ENCODE measurements at regions not wholly inside any gene's neighbourhood (a gene's known extent, or its start where the extent isn't known, plus 50 kb on each side); places are given as distances from the start of the nearest gene placed in this dataset.

- Histone ChIP-seq H3K9me3 (ENCODE audit: severe bottlenecking) (no peaks in the 10 kb centered on the region), H3K27ac (no peak overlapping the region), H3K4me3 (ENCODE audit: low read depth, low read length) (no peak overlapping the region), H3K36me3 (no peaks in the 10 kb centered on the region), H3K27me3 (ENCODE audit: insufficient read depth, low read depth, severe bottlenecking) (no peaks in the 10 kb centered on the region)
- no peak for TF ChIP-seq CTCF (IDR thresholded peaks at IDR 0.05; ENCODE audit: low read depth, low read length)
- DNase-seq = no peak
These were observed 172.3 kb downstream of the ERMARD start for GRCh38 chr6:169923468-169924464.

- no peak for TF ChIP-seq CTCF (IDR thresholded peaks at IDR 0.05; ENCODE audit: low read depth, low read length)
- Histone ChIP-seq H3K27ac (no peak overlapping the region), H3K4me3 (ENCODE audit: low read depth, low read length) (no peak overlapping the region), H3K27me3 (ENCODE audit: insufficient read depth, low read depth, severe bottlenecking) (no peaks in the 10 kb centered on the region), H3K36me3 (no peaks in the 10 kb centered on the region), H3K9me3 (ENCODE audit: severe bottlenecking) (no peaks in the 10 kb centered on the region)
- DNase-seq = no peak
These were observed 170.7 kb downstream of the ERMARD start for GRCh38 chr6:169921853-169922824.

- no peak for TF ChIP-seq CTCF (IDR thresholded peaks at IDR 0.05; ENCODE audit: low read depth, low read length)
- Histone ChIP-seq H3K27ac (no peak overlapping the region), H3K4me3 (ENCODE audit: low read depth, low read length) (no peak overlapping the region), H3K9me3 (ENCODE audit: severe bottlenecking) (no peaks in the 10 kb centered on the region), H3K36me3 (no peaks in the 10 kb centered on the region), H3K27me3 (ENCODE audit: insufficient read depth, low read depth, severe bottlenecking) (no peaks in the 10 kb centered on the region)
- no peak for DNase-seq
These were observed 169.8 kb downstream of the ERMARD start for GRCh38 chr6:169921217-169921616.

GRCh38 chr6:169920359-169921020 lies 169.1 kb downstream of the ERMARD start:
- no peak for DNase-seq
- TF ChIP-seq CTCF (IDR thresholded peaks at IDR 0.05; ENCODE audit: low read depth, low read length) = no peak
- Histone ChIP-seq H3K4me3 (ENCODE audit: low read depth, low read length) (no peak overlapping the region), H3K27me3 (ENCODE audit: insufficient read depth, low read depth, severe bottlenecking) (no peaks in the 10 kb centered on the region), H3K36me3 (no peaks in the 10 kb centered on the region), H3K9me3 (ENCODE audit: severe bottlenecking) (no peaks in the 10 kb centered on the region), H3K27ac (no peak overlapping the region)

GRCh38 chr6:169918954-169919549 lies 167.6 kb downstream of the ERMARD start:
- Histone ChIP-seq H3K4me3 (ENCODE audit: low read depth, low read length) (no peak overlapping the region), H3K27me3 (ENCODE audit: insufficient read depth, low read depth, severe bottlenecking) (no peaks in the 10 kb centered on the region), H3K27ac (no peak overlapping the region), H3K9me3 (ENCODE audit: severe bottlenecking) (no peaks in the 10 kb centered on the region), H3K36me3 (no peaks in the 10 kb centered on the region)
- DNase-seq = no peak
- no peak for TF ChIP-seq CTCF (IDR thresholded peaks at IDR 0.05; ENCODE audit: low read depth, low read length)
